Muscle of arm (tissue), 1 donor: ENCODE measurements at regions not wholly inside any gene's neighbourhood (a gene's known extent, or its start where the extent isn't known, plus 50 kb on each side); places are given as distances from the start of the nearest gene placed in this dataset.

Experiments used
- DNase-seq: peaks from one replicate; pipeline ENCODE4 v3.0.0-alpha.2; 2013

DNA sequence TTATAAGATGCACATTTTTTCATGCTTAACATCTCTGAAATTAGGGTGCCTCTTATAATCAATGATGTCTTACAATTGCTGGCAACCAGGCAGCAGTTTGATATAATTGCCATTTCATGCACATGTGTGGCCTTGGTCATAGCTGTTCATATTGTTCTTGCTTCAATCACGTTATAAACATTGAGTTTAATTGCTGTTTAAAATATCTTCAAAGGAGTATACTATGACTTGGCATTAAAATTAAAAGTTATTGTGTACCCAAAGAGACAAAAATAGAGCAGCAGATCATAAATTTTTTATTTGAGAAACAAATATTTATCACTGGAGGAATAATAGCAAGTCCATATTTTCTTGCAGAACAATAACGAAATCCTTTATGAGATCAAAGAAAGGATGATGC is 325.5 kb downstream of the LMX1A start:
- no peak for DNase-seq

DNA sequence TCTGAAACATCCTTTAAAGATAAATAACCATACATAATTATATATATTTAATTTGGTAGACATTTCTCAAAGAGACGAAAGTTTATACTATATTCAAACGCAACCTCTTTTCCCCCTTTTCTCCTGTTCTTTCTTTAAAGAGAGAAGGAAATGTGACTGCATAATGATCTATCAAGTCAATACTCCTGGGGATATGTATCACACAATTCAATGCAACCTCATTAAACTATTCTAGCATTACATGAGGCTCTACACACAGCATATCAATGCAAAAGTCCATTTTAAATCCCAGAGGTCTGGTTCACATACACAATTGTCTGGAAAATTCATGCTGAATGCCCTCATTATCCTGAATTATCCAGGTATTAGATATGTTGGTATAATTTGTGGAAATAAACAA is 330.7 kb downstream of the LMX1A start:
- DNase-seq = no peak

DNA sequence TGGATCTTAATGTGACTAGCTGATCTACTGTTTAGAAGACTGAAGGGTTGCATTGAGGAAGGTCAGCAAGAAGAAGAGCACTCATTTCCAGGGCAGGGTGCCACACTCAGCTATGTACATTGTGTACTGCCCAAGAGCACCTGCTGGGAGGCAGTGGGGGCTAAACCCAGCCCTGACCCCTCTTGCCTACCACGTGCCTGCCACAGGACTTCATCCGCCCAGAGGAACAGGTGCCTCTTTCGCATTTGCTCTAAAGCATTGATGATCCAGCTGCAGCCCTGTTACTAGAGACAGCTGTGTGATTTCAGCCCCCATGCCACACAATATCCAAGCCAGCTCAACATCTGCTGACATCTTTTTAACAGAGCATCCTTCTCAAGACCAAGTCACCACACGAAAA is 341.8 kb downstream of the LMX1A start:
- no peak for DNase-seq

DNA sequence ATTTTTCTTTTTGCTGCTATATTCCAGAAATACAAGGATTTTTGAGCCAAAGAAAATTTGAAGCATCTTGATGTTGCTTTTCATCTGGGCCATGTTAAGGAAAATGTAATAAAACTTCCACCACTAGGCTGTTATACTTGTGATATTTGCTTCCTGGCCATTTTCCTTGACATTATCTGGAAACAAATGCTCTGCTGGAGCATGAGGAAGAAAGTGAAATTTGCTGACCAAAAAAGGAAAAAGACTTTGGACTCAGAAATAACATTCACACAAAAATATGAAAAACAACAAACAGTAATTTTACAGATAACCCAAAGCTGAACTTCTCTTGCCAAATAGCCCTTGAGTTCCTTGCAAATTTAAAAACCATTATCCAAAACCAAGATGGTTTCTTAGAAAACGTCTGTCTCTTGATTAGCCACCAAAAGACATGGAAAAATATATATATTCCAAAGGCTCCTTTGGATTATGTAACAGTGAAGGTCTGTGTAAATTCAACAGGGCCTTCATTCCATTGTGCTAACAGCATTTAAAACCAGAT is 344.5 kb downstream of the LMX1A start:
- peak; percentile 67 for DNase-seq

DNA sequence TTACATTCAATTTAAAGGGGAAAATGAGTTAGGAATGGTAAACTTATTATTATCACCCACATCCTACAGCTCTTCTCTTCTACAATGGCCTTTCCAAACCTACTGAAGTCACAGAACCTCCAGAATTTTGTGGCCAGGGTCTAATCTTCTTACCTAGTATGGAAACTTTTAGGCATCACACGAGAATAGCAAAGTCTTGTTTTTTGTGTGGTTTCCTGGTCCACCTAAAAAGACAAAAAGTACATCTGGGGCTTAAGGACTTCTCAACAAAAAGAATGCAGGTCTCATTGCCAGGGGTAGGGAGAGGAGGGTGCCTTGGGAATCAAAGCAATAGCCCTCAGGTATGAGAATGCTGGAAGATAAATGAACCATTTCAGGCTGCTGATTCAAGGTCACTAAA is 345.3 kb downstream of the LMX1A start:
- DNase-seq = peak; percentile 38

DNA sequence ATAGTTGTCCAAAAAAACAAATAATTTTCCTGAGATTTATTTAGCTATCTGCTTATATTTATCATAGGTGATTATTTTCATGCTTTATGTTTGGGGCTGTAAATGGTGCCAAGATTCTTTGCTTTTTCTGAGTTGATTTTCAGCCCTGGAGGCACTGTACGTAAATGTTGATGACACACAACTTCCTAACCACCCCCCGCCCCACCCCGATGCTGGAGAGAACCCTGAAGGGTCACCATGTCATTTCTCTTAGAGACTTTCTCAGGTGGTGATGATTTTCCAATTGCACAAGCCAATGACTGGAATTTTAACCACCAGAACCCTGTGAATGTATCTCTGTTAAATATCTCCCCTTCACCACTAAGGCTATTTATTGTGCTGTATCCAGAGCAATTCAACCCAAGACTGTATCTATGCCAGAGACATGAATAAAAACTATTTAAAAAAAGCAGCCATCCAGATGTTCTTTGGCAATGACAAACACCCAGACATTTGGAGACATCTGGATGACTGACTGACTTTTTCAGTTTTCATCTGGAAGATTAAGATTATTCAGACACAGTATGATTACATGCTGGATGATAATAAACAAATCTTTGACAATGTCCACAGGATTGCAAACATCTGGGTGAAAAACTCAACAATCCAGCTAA is 346.0 kb downstream of the LMX1A start:
- peak; percentile 70 for DNase-seq

DNA sequence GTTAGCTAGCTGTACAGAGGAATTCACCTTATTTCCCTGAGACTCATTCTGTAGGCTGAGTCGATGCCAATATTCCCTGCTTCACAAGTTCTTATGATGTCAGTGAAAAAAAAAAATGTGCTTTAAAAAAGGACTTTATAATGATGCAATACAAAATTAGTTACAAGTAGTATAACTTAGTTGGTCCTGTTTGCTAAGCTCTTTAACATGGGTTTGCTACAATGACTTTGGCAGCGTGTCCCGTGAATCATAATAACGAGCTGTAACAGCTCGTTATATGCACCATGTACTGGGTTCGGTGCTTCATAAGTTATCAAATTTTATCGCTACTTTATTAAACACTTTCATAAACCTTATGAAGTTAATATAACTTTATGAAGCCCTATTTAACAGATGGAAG is 349.7 kb downstream of the LMX1A start:
- DNase-seq = no peak

DNA sequence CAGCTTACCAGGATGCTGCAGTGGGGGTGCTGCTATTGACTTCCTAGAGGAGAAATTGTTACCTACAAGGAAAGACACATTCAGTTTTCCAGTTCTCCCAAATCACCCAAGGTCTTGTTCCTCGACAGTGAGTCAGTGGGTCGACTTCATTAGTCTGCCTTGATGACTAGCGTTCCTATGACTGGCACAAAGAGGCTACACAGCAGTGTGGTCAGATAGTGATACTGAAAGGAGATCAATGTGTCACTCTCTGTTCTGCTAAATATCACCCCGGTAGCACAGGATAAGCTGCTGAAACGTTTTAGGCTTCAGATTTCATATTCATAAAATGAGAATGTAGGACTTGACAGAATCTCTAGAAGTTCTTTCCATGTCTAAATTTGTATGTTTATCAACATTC is 357.4 kb downstream of the LMX1A start:
- no peak for DNase-seq

DNA sequence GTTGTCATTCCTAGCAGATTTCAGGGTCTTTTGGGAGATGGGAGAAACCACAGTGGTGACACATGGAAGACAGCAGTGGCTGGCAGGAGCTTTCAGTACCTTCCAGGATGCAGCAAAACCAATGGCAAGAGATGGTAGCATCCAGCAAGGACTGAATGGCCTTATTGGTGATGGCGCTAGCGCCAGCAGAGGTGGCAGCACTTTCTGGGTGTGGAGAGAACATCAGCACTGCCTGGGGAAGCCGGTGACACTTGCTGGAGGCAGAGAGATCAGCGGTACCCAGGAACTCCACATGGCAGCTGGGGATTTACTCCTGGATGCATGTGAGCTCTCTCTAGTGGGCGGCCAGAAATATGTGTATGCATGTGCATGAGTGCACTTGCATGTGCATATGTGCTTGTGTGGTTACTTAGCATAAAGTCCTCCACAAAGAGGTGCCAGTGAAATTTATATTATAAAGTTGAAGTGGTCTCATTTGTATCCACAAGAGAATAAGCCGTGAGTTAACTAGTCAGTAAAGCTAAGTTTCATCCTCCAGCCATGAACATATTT is 364.7 kb downstream of the LMX1A start:
- DNase-seq = no peak

DNA sequence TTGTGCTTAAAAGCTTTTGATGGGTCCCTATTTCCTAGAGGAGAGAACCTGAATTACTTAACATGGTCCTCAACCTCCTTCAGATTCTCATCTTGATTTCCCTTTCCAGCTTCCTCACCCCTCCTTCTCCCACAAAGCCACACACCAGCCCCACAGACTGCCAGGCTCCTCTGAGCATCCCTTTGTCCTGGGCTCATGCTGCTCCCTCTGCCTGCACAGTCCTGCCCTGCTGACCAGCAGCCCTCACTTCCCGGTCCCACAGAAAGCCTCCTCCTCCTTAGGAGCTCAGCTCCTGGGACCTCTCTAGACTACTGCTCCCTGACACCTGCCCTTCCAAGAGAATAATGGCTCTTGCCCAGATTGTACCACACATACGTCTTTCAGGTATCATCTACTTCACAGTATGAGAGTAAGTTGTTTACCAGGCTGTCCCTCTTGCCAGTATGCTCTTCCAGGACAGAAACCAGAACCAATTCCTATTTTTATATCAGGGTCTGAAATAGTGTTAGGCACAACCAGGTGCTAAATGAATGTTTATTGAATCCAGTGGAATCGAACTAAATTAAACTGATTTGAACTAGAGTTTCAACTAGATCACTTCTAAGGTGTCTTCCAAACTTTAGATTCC is 373.4 kb downstream of the LMX1A start:
- DNase-seq = no peak

DNA sequence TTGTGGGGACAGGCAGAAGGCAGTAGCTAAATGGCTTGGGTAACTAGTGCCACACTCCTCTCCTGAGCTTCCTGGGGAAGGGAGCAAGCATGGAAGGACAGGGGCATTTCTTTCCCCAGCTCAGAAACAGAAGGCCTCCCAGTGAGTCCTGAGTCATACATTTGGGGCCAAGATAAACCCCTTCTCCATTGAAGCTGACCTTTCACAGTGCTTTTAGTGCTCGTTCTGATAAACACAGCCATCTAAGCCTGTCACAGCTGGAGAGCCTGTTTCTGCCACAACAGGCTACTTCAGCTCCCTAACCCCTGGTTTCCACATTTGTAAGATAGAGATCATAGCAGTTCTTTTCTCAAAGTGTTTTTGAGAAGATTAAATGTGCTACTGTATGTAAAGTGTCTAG is 374.0 kb downstream of the LMX1A start:
- DNase-seq = no peak

DNA sequence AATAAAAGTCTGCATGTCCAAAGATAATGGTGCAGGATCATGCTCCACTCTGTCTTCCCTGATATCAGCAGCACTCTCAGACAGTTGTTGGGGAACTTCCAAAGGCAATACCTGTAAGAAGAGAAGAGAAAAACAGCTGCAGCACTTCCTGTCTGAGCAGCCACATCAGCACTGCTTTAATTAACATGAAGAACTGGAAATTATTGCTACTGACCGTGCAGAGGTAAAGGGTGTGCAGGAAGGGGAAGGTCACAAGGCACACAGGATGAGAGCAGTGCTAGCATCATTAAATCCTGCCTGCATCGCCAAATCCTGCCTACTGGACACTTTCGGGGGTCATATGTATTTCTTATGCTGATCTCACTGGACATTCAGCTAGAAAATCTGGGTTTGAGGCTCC is 379.0 kb downstream of the LMX1A start:
- no peak for DNase-seq

DNA sequence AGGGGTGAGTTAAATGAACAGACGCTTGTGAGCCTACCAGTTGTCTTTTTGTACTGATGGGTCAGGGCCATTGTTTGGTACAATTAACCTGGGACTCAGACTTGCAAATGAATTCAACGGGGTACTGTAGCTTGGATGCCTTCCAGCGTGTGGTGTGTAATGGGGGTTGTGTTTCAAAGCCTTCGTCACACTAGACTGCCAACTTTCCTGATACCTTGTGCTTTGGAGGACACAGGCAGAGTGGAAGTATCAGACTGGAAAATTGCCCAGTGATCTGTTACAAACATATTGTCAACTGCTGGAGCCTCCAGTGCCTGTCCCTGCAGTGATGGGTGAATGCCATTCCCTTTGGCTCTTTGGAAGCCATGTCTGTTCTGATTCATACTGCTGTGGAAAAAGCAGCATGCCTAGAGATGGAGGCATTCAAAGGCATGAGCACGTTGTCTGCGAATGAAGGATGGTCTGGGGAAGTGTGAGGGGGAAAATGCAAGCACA is 384.5 kb downstream of the LMX1A start:
- DNase-seq = no peak

DNA sequence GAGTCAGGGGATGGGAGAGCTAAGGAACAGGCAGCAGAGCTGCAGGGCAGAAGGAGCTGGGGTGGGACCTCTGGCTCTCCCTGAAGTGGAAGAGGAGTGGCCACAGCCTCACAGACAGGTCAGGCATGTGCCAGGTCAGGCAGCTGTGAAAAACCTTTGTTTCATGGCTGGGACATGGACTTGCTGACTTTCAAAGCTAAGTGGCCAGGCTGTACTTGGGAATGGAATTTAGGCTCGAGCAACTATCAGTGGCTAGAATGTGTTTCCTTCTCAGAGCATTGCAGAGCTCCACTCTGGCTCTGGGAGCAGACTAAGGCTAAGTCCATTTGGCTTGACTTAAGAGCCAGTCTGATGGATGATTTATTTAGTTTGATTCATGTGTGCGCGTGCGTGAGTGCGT is 385.1 kb downstream of the LMX1A start:
- DNase-seq = no peak

DNA sequence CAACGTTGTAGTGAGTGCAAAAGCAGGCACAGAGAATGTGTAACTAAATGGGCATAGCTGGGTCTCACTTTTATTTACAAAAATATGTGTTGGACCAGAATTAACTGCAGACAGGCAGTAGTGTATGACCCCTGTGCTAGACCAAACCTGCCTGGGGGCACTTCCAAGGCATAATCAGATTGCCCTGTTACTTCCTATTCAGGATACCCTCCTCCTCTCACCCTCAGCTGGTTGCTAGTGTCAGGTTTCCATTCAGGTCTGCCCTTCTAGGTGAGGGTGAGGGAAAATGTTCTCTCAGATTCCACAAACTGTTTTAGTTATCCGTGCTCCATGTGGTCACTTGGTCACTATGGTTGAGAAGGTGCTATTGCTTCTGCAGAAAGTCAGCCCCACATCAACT is 387.3 kb downstream of the LMX1A start:
- DNase-seq = no peak

DNA sequence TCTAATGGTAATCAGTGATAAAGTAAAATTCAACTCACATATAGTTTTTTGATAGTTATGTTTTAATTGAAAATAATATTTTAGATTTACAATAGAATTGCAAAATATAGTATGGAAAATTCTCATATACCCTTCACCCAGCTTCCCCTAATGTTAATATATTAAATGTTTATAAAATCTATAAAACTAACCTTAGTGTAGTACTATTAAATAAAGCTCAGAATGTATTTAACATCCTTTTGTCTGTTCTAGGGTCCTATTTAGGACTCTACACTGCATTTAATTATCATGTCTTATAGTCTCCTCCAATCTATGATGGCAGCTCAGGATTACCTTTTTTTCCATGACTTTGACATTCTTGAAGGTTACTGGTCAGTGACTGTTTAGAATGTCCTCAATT is 389.2 kb downstream of the LMX1A start:
- no peak for DNase-seq

DNA sequence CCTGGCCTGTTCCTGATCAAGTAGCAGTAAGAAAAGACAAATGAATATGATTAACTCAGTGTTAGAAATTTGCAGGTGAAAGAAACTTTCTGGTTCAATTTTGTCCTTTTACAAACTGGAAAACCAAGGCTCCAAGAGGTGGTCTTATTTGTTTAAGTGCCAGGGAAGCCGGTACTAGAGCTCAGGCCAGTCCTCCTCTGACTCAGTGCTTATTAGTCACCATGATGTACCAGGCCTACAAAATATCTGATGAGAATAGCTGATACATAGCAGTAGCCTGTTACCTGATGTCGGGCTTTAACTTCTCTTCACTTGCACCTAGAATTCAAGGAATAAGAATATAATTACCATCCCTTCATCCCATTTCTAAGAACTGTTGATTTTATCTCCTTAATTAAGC is 394.8 kb downstream of the LMX1A start:
- DNase-seq = no peak

DNA sequence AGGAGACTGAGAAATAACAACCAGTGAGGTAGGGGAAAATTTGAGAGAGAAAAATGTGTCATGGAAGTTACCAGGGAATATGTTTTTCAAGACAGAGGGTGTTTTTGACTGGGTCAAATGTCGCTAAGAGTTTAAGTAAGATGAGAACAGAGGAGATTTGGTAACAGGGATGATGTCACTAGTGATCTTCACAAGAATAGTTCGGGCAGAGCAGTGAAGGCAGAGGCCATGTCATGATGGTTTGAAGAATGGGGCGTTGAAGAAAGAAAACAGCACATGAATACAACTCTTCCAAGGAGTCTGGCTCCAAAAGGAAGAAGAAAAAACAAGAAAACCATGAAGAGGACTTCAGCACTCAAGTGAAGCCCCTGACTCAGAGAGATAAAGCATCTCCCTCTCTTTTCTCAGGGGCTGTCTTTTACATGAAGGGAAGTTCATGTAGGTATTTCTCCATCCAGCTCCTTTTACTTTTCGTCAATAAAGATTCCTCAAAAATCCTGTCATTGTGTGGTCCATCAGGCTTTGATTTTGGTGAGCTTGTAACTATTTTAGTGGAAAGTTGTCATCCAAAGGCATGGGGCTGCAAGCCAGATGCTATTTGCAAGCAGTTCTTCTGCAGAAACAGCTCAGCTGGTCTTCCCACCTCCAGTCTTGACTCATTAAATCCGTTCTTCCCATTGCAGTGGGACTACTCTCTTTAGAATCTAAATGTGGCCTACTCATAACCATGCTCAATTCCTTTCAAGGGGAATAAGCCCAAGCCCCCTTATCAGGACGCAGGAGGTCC is 397.3 kb downstream of the LMX1A start:
- no peak for DNase-seq

DNA sequence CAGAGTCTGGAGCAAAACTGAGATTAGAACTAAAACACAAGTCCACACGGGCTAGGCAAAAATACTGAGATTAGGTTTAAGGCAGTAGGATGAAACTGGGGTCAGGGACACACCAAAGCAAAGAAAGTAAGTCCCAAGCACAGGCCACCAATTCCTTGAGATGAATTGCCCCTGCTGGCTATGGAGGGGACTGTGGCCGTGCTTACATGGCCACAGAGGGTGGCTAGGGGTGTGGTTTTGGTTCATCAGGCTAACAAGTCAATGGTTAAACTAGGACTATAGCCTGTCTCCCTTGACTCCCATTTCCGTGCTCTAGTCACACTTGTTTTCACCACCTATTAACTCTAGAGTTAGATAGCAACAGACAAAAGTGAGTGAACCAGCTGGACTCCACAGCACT is 394.8 kb downstream of the PBX1 start:
- DNase-seq = no peak

DNA sequence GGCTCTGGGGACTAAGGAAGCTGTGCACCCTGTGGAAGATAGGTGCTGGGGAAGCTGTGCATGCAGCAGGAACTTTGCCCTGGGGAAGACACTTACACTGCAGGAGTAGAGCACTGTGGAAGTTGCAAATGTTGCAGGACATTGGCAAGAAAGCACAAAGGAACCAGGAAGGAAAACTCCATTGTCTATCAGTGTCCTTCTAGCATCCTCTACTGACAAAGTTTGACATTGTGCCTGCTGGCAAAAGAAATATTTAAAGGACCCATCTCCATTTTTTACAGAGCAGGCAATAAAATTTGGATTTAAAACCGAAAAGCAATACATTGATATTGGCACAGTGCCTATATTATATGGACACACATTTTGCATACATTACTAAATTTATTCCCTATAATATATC is 394.1 kb downstream of the PBX1 start:
- DNase-seq = no peak

DNA sequence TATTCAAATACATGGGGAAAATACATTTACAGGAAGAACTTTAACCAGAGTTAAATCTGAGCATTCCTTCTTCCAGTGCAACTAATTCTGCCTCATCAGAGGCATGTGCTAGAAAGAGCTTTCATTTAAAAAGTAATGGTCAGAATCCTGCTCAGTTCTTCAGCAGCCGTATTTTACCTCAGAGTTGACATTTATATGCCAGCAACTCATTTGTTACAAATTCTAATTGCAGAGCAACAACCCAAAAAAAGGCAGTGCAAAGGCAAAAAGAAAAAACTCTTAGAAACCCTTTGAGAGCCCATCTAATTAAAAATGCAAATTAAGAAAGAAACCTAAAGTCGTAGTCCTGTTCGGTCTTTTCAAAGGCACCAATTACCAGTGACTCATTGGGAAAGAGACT is 392.5 kb downstream of the PBX1 start:
- no peak for DNase-seq

DNA sequence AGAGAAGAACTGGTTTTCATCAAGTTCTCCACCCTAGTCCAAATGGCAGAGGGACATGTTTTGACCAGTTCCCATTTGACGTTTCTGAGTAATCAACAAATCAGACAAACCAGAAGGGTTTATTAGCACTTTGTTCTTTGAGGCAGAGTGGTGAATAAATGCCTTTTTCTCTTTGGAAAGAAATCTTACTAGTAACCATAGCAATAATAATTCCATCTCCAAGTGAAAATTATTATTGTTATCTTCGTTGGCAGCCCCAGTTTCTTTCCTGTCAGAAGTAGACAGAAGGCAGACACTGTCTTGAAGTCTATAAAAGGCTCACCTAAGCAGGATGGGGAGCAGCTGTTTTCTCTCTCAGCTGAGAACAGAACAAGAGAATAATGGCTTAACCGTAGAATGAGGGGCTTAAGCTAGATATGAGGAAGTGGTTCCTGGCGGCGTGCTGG is 391.6 kb downstream of the PBX1 start:
- DNase-seq = no peak
